Epidermal melanocyte (primary cell): ENCODE measurements at regions not wholly inside any gene's neighbourhood (a gene's known extent, or its start where the extent isn't known, plus 50 kb on each side); places are given as distances from the start of the nearest gene placed in this dataset.

Experiments
- DNase-seq: peaks from one replicate; pipeline ENCODE4 v3.0.0; 2011; ENCODE audit warnings: low spot score; ENCODE audit not compliant: insufficient read length

GRCh38 chr1:80472145-80472544, 1328.6 kb upstream of the ADGRL2 start:
- no peak for DNase-seq

- DNase-seq: no peak
Observed at GRCh38 chr1:80468356-80468755, 1332.4 kb upstream of the ADGRL2 start.

GRCh38 chr1:80462006-80462405, 1338.7 kb upstream of the ADGRL2 start:
- DNase-seq: no peak

GRCh38 chr1:80457409-80457808, 1343.3 kb upstream of the ADGRL2 start:
- DNase-seq: no peak

- no peak for DNase-seq
Observed at GRCh38 chr1:80453775-80454174, 1347.0 kb upstream of the ADGRL2 start.

- no peak for DNase-seq
Observed at GRCh38 chr1:80450711-80451110, 1350.0 kb upstream of the ADGRL2 start.

- DNase-seq: no peak
Observed at GRCh38 chr1:80448081-80448480, 1352.7 kb upstream of the ADGRL2 start.

- no peak for DNase-seq
Observed at GRCh38 chr1:80447526-80447925, 1353.2 kb upstream of the ADGRL2 start.

- no peak for DNase-seq
Observed at GRCh38 chr1:80445033-80445432, 1355.7 kb upstream of the ADGRL2 start.

GRCh38 chr1:80444171-80444570, 1356.6 kb upstream of the ADGRL2 start:
- no peak for DNase-seq

- no peak for DNase-seq
Observed at GRCh38 chr1:80441664-80442063, 1359.1 kb upstream of the ADGRL2 start.

GRCh38 chr1:80436851-80437250, 1363.9 kb upstream of the ADGRL2 start:
- DNase-seq: peak; percentile 21

GRCh38 chr1:80427881-80428280, 1372.9 kb upstream of the ADGRL2 start:
- DNase-seq: no peak

- no peak for DNase-seq
Observed at GRCh38 chr1:80424249-80424648, 1376.5 kb upstream of the ADGRL2 start.

GRCh38 chr1:80418134-80418533, 1382.6 kb upstream of the ADGRL2 start:
- DNase-seq: no peak

GRCh38 chr1:80417671-80418070, 1383.1 kb upstream of the ADGRL2 start:
- DNase-seq: no peak

- no peak for DNase-seq
Observed at GRCh38 chr1:80413969-80414368, 1386.8 kb upstream of the ADGRL2 start.

- DNase-seq: no peak
Observed at GRCh38 chr1:80410233-80410632, 1390.5 kb upstream of the ADGRL2 start.

- no peak for DNase-seq
Observed at GRCh38 chr1:80403471-80403893, 1397.0 kb upstream of the ADGRL4 start.

- no peak for DNase-seq
Observed at GRCh38 chr1:80402625-80403024, 1396.1 kb upstream of the ADGRL4 start.

GRCh38 chr1:80401757-80402156, 1395.2 kb upstream of the ADGRL4 start:
- no peak for DNase-seq

- DNase-seq: no peak
Observed at GRCh38 chr1:80392529-80392928, 1386.0 kb upstream of the ADGRL4 start.

GRCh38 chr1:80385650-80386049, 1379.1 kb upstream of the ADGRL4 start:
- no peak for DNase-seq

GRCh38 chr1:80384959-80385358, 1378.4 kb upstream of the ADGRL4 start:
- DNase-seq: no peak
